Spleen (tissue), 11 donors: ENCODE measurements at regions not wholly inside any gene's neighbourhood (a gene's known extent, or its start where the extent isn't known, plus 50 kb on each side); places are given as distances from the start of the nearest gene placed in this dataset.

Experiments
- DNase-seq: peaks from one replicate; pipeline ENCODE4 v3.0.0-alpha.2; 2020
- H3K27ac ChIP-seq, 8 donors: fragments of 200-600 bp; sonication (generic) in 7 of 8; 1 replicate in 4 of 8; 2 replicates in 4 of 8; pipeline versions ENCODE4 v1.5.0 to v1.8.0; 2016 to 2021; ENCODE audit warnings: inconsistent platforms in 4 of 8, mild to moderate bottlenecking in 4 of 8, moderate library complexity in 1 of 8
- H3K27me3 ChIP-seq, 7 donors: fragments of 200-600 bp; sonication (generic) in 6 of 7; replicated peaks in 1 of 7; 1 replicate in 4 of 7; 2 replicates in 3 of 7; pipeline versions ENCODE4 v1.5.0 to v1.8.0; 2016 to 2021; ENCODE audit warnings: inconsistent platforms in 3 of 7, mild to moderate bottlenecking in 1 of 7
- H3K36me3 ChIP-seq, 6 donors: fragments of 200-600 bp; sonication (generic) in 5 of 6; 1 replicate in 4 of 6; 2 replicates in 2 of 6; pipeline versions ENCODE4 v1.5.0 to v1.8.0; 2016 to 2021; ENCODE audit warnings: inconsistent platforms in 2 of 6
- H3K4me1 ChIP-seq, 6 donors: fragments of 200-600 bp; sonication (generic) in 5 of 6; 1 replicate in 3 of 6; 2 replicates in 3 of 6; pipeline versions ENCODE4 v1.5.0 to v1.8.0; 2016 to 2021; ENCODE audit warnings: inconsistent platforms in 3 of 6
- H3K4me3 ChIP-seq, 8 donors: fragments of 200-600 bp; sonication (generic) in 7 of 8; 1 replicate in 4 of 8; 2 replicates in 4 of 8; pipeline versions ENCODE4 v1.5.0 to v1.8.0; 2016 to 2021; ENCODE audit warnings: inconsistent platforms in 4 of 8, mild to moderate bottlenecking in 4 of 8, moderate library complexity in 2 of 8
- H3K9me3 ChIP-seq, 8 donors: fragments of 200-600 bp; sonication (generic) in 7 of 8; 1 replicate in 4 of 8; 2 replicates in 4 of 8; pipeline versions ENCODE4 v1.5.0 to v1.8.0; 2016 to 2021; ENCODE audit warnings: inconsistent platforms in 4 of 8
- CTCF ChIP-seq, 11 experiments: fragments of 200-600 bp in 7 of 11; fragments of 450-650 bp in 4 of 11; sonication (generic) in 4 of 11; IDR thresholded peaks in 8 of 11; conservative IDR thresholded peaks in 3 of 11; 1 replicate in 7 of 11; 2 replicates in 4 of 11; pipeline versions ENCODE4 v1.4.0 to v1.8.0; 2016 to 2021; ENCODE audit warnings: antibody characterized with exemption in 11 of 11, inconsistent platforms in 4 of 11, mild to moderate bottlenecking in 1 of 11
- POLR2A ChIP-seq, 3 donors: fragments of 450-650 bp; IDR thresholded peaks; one replicate each; pipeline ENCODE4 v1.5.1; 2017; ENCODE audit warnings: antibody characterized with exemption in 3 of 3, mild to moderate bottlenecking in 1 of 3
- POLR2AphosphoS5 ChIP-seq, 3 donors: sonication (generic); formaldehyde crosslinking; IDR thresholded peaks; one replicate each; pipeline ENCODE4 v1.5.1; 2017; ENCODE audit warnings: antibody characterized with exemption in 3 of 3
- WGBS, 5 donors: extraction: QIAGEN DNeasy Blood & Tissue Kit in 3 of 5; methylation state at CpG; one replicate each; pipeline versions ENCODE4 v1.1.5 to v1.1.7; 2013 to 2018; 5-methylcytosine and 5-hydroxymethylcytosine counted together
- intact Hi-C: fragments of 100-400 bp; cut with DNase I; formaldehyde crosslinking; loops from one replicate; pipeline ENCODE4 v1.15.0; 2023; ENCODE audit warnings: low total_unique reads
- donor health status: healthy with polysubstance abuse.
- donor health status: DM: no; HTN: no; CAD: no; lungs with moderate emphysema.
- donor health status: DM: no; HTN: no; CAD: no.
- donor health status: Bipolar disorder and iron deficiency.
- donor health status: healthy.
- donor health status: DM: no; HTN: no; CAD: no.
- donor health status: DM: yes; HTN: yes; CAD: no.

GRCh38 chr10:10891124-10892082 is 126.3 kb upstream of the CELF2 start:
- H3K9me3 ChIP-seq: peaks cover 0 to 11% (median 0%) of the 10 kb centered on the region in 8 donors
- DNase-seq: no peak
- H3K4me3 ChIP-seq: no peak overlapping the region
- TF ChIP-seq POLR2A (IDR thresholded peaks at IDR 0.05) (no peak), CTCF (IDR thresholded peaks at IDR 0.05 in 8 of 11, conservative IDR thresholded peaks at IDR 0.05 in 3 of 11) (no peak), POLR2AphosphoS5 (IDR thresholded peaks at IDR 0.05) (no peak)
- no peaks in the 10 kb centered on the region for H3K36me3 ChIP-seq
- H3K27ac ChIP-seq: no peak overlapping the region
- H3K27me3 ChIP-seq: no peaks in the 10 kb centered on the region
- WGBS, 5 donors: 76 to 84% (median 81%) methylated on average over 10 of the region's 10 CpGs
- intact Hi-C loops: no loop called here
- H3K4me1 ChIP-seq: no peaks in the 10 kb centered on the region

GRCh38 chr10:10892290-10892875 is 125.3 kb upstream of the CELF2 start:
- no peak overlapping the region for H3K27ac ChIP-seq
- no peaks in the 10 kb centered on the region for H3K4me1 ChIP-seq
- H3K9me3 ChIP-seq: peaks cover 0 to 12% (median 0%) of the 10 kb centered on the region in 8 donors
- H3K36me3 ChIP-seq: no peaks in the 10 kb centered on the region
- intact Hi-C loops: no loop called here
- no peak overlapping the region for H3K4me3 ChIP-seq
- 57 to 74% (median 62%) methylated on average over 3 of the region's 3 CpGs for WGBS, 5 donors
- TF ChIP-seq POLR2AphosphoS5 (IDR thresholded peaks at IDR 0.05): no peak
- no peak for TF ChIP-seq CTCF (IDR thresholded peaks at IDR 0.05 in 8 of 11, conservative IDR thresholded peaks at IDR 0.05 in 3 of 11)
- no peak for TF ChIP-seq POLR2A (IDR thresholded peaks at IDR 0.05)
- H3K27me3 ChIP-seq: no peaks in the 10 kb centered on the region
- no peak for DNase-seq

GRCh38 chr10:10897400-10897799 is 120.3 kb upstream of the CELF2 start:
- H3K4me1 ChIP-seq: no peaks in the 10 kb centered on the region
- no peaks in the 10 kb centered on the region for H3K36me3 ChIP-seq
- H3K4me3 ChIP-seq: no peak overlapping the region
- H3K27ac ChIP-seq: no peak overlapping the region
- intact Hi-C loops: no loop called here
- H3K27me3 ChIP-seq: no peaks in the 10 kb centered on the region
- 88 to 96% (median 95%) methylated on average over 3 of the region's 3 CpGs for WGBS, 5 donors
- TF ChIP-seq POLR2A (IDR thresholded peaks at IDR 0.05): no peak
- TF ChIP-seq POLR2AphosphoS5 (IDR thresholded peaks at IDR 0.05): no peak
- no peak for TF ChIP-seq CTCF (IDR thresholded peaks at IDR 0.05 in 8 of 11, conservative IDR thresholded peaks at IDR 0.05 in 3 of 11)
- DNase-seq: no peak
- H3K9me3 ChIP-seq: peaks cover 0 to 12% (median 0%) of the 10 kb centered on the region in 8 donors

- peaks cover 0 to 4% (median 0%) of the 10 kb centered on the region in 8 donors for H3K9me3 ChIP-seq
- H3K27me3 ChIP-seq: no peaks in the 10 kb centered on the region
- no peak for DNase-seq
- H3K36me3 ChIP-seq: no peaks in the 10 kb centered on the region
- intact Hi-C loops: no loop called here
- H3K27ac ChIP-seq: no peak overlapping the region
- WGBS, 5 donors: 62 to 71% (median 65%) methylated on average over 3 of the region's 3 CpGs
- no peak overlapping the region for H3K4me3 ChIP-seq
- H3K4me1 ChIP-seq: no peaks in the 10 kb centered on the region
- TF ChIP-seq POLR2A (IDR thresholded peaks at IDR 0.05): no peak
- TF ChIP-seq CTCF (IDR thresholded peaks at IDR 0.05 in 8 of 11, conservative IDR thresholded peaks at IDR 0.05 in 3 of 11): no peak
- TF ChIP-seq POLR2AphosphoS5 (IDR thresholded peaks at IDR 0.05): no peak
Measured at GRCh38 chr10:10901906-10902305, 115.8 kb upstream of the CELF2 start.
